ENCODE measurements at regions not wholly inside any gene's neighbourhood (a gene's known extent, or its start where the extent isn't known, plus 50 kb on each side); places are given as distances from the start of the nearest gene placed in this dataset.

DNA sequence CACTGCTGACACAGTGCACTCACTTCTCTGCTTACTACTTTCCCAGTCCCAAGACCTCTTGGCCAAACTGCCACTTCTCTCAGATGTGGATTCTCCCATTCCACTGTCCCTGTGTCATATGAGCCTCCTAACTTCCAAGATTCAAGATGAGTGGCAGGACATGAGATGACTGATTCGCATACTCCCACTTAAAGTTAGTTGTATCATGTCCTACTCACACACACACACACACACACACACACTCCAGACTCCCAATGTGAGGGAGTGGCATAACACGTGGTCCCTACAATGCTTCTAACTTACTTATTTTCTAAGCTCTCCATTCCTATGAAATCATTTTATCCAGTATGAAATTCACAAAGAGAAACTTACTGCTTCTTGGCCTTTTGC is 67.0 kb upstream of the CAV2 start:
- H3K4me1 ChIP-seq, result no peaks in the 10 kb centered on the region
- no peaks in the 10 kb centered on the region for H3K27me3 ChIP-seq
- intact Hi-C loops (cut with DNase I), result no loop called here
- TF ChIP-seq, protein P1, sequence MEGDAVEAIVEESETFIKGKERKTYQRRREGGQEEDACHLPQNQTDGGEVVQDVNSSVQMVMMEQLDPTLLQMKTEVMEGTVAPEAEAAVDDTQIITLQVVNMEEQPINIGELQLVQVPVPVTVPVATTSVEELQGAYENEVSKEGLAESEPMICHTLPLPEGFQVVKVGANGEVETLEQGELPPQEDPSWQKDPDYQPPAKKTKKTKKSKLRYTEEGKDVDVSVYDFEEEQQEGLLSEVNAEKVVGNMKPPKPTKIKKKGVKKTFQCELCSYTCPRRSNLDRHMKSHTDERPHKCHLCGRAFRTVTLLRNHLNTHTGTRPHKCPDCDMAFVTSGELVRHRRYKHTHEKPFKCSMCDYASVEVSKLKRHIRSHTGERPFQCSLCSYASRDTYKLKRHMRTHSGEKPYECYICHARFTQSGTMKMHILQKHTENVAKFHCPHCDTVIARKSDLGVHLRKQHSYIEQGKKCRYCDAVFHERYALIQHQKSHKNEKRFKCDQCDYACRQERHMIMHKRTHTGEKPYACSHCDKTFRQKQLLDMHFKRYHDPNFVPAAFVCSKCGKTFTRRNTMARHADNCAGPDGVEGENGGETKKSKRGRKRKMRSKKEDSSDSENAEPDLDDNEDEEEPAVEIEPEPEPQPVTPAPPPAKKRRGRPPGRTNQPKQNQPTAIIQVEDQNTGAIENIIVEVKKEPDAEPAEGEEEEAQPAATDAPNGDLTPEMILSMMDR (IDR thresholded peaks at IDR 0.05), result no peak
- H3K36me3 ChIP-seq, result no peaks in the 10 kb centered on the region
- ATAC-seq, result no peak
- no peak overlapping the region for H3K4me3 ChIP-seq
- H3K9me3 ChIP-seq, result no peaks in the 10 kb centered on the region
- H3K27ac ChIP-seq, result no peak overlapping the region
- DNase-seq, result no peak

DNA sequence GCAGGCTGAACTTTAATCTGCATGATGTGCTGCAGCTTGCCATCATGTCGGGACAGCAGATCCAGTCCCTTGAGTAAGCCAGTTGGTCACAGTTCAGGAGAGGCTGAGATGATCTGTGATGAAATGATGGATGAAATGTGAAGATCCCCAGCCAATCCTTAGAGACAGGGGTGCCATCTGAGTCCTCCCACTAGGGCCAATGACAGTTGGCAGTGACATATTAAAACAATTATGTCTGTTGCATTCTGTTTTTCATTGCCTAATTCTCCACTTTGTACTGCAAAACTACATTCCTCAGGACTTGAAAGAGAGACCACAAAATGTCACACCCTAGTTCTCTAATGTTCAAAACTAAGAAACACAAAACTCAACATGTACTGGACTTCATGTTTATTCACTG is 66.3 kb upstream of the CAV2 start:
- no peaks in the 10 kb centered on the region for H3K4me1 ChIP-seq
- H3K27ac ChIP-seq, result no peak overlapping the region
- intact Hi-C loops (cut with DNase I), result no loop called here
- H3K9me3 ChIP-seq, result no peaks in the 10 kb centered on the region
- no peak for ATAC-seq
- H3K36me3 ChIP-seq, result no peaks in the 10 kb centered on the region
- H3K27me3 ChIP-seq, result no peaks in the 10 kb centered on the region
- no peak overlapping the region for H3K4me3 ChIP-seq
- TF ChIP-seq, protein P1 (IDR thresholded peaks at IDR 0.05), result no peak
- DNase-seq, result no peak

DNA sequence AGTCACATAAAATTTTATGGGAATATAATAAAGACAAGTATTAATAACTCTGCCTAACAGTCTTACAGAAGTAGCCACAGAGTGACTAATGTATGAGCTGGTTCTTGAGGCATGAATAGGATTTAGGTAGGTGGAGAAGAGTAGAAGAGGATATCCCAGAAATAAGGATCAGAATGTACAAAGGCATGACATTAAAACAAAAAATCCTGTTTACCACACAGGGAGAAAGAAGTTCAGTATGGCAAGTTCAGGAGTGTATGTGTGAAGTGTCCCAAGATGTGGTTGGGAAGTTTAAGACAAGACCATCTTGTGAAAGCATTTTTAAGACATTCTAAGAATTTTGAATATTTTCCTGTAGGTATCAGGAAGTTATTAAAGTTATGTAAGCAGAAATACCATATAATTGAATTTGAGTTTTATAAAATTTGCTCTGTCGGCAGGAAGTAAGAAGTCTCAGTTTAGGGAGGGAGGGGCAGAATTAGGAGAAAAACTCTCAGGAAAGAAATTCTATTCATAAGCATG is 64.7 kb upstream of the CAV2 start:
- H3K27me3 ChIP-seq, result no peaks in the 10 kb centered on the region
- no peak for DNase-seq
- no peaks in the 10 kb centered on the region for H3K4me1 ChIP-seq
- H3K4me3 ChIP-seq, result no peak overlapping the region
- intact Hi-C loops (cut with DNase I), result no loop called here
- no peak overlapping the region for H3K27ac ChIP-seq
- ATAC-seq, result no peak
- no peaks in the 10 kb centered on the region for H3K36me3 ChIP-seq
- no peaks in the 10 kb centered on the region for H3K9me3 ChIP-seq
- TF ChIP-seq, protein P1 (IDR thresholded peaks at IDR 0.05), result no peak

DNA sequence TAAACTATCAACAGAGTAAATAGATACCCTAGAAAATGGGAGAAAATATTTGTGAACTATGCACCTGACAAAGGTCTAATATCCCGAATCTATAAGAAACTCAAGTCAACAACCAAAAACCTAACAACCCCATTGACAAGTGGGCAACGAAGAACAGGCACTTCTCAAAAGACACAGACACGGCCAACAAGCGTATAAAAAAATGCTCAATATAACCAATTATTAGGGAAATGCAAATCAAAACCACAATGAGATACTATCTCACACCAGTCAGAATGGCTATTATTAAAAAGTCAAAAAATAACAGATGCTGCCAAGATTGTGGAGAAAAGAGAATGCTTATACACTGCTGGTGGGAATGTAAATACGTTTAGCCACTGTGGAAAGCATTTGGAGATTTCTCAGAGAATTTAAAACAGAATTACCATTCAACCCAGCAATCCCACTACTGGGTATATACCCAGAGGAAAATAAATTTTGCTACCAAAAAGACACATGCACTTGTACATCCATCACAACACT is 63.2 kb upstream of the CAV2 start:
- DNase-seq (no peak), ATAC-seq (no peak)

DNA sequence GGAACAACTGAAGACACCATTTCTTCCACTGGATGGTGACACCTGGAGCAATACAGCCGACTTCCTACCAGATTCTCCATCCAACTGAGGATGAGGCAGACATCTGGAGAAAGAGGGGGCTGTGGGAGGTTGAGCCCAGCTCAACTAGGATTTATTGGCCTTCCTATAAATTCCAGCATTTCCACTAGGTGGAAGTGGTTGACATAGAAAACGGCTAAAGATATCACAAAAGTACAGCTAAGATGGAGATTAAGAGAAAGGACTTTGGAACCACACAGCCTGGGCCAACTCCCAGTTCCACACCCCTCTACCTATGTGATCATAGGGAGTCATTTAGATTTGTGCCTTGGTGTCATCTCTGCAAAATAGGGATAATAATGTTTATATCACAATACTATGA is 61.3 kb upstream of the CAV2 start:
- TF ChIP-seq, protein P1 (IDR thresholded peaks at IDR 0.05), result no peak

More for the DNA sequence above, 63.2 kb upstream of the CAV2 start:
- Histone ChIP-seq H3K36me3 (no peaks in the 10 kb centered on the region), H3K4me1 (peaks cover 0 to 4% of the 10 kb centered on the region in 2 donors), H3K27me3 (no peaks in the 10 kb centered on the region), H3K27ac (no peak overlapping the region), H3K9me3 (no peaks in the 10 kb centered on the region), H3K4me3 (no peak overlapping the region)
- TF ChIP-seq, protein P1 (IDR thresholded peaks at IDR 0.05), result no peak
- intact Hi-C loops (cut with DNase I), result no loop called here

More for the DNA sequence above, 61.3 kb upstream of the CAV2 start:
- H3K27ac ChIP-seq, result no peak overlapping the region
- intact Hi-C loops (cut with DNase I), result no loop called here
- H3K4me1 ChIP-seq, result peaks cover 7 to 10% of the 10 kb centered on the region in 2 donors
- H3K4me3 ChIP-seq, result no peak overlapping the region
- no peaks in the 10 kb centered on the region for H3K36me3 ChIP-seq
- DNase-seq, result no peak
- no peaks in the 10 kb centered on the region for H3K9me3 ChIP-seq
- H3K27me3 ChIP-seq, result no peaks in the 10 kb centered on the region
- ATAC-seq, result no peak
